PC-9 (cell line): ENCODE measurements at regions not wholly inside any gene's neighbourhood (a gene's known extent, or its start where the extent isn't known, plus 50 kb on each side); places are given as distances from the start of the nearest gene placed in this dataset.

Experiments used
- EZH2 ChIP-seq: fragments of 200-600 bp; sonication (generic); IDR thresholded peaks from 2 replicates; pipeline ENCODE4 v1.8.0; 2017; ENCODE audit warnings: antibody characterized with exemption, low read depth
- TF ChIP-seq, protein P1 (sequence below): fragments of 200-600 bp; sonication (generic); conservative IDR thresholded peaks from 2 replicates; pipeline ENCODE4 v1.6.1; 2017; ENCODE audit warnings: mixed run types, antibody characterized with exemption, mild to moderate bottlenecking, moderate library complexity

DNA sequence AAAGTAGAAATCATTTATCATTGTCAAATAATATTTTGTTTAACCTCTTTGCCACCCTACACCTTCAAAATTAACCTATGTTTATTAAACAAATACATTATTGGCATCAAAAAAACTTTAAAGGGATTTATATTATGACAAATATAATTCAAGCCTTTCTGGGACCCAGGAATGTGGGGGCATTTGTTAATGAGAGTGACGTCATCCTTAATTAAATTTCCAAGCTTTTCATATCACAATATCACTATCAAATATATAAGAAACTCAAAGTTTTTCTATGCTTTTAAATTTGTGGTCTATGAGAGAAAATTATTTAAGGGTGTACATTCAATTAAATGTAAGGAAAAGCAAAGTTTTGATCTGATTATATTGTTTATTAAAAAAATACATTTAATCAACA is 307.4 kb upstream of the POU3F3 start:
- TF ChIP-seq, protein P1, sequence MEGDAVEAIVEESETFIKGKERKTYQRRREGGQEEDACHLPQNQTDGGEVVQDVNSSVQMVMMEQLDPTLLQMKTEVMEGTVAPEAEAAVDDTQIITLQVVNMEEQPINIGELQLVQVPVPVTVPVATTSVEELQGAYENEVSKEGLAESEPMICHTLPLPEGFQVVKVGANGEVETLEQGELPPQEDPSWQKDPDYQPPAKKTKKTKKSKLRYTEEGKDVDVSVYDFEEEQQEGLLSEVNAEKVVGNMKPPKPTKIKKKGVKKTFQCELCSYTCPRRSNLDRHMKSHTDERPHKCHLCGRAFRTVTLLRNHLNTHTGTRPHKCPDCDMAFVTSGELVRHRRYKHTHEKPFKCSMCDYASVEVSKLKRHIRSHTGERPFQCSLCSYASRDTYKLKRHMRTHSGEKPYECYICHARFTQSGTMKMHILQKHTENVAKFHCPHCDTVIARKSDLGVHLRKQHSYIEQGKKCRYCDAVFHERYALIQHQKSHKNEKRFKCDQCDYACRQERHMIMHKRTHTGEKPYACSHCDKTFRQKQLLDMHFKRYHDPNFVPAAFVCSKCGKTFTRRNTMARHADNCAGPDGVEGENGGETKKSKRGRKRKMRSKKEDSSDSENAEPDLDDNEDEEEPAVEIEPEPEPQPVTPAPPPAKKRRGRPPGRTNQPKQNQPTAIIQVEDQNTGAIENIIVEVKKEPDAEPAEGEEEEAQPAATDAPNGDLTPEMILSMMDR = no peak
- no peak for TF ChIP-seq EZH2
